ENCODE measurements at regions not wholly inside any gene's neighbourhood (a gene's known extent, or its start where the extent isn't known, plus 50 kb on each side); places are given as distances from the start of the nearest gene placed in this dataset.

GRCh38 chr17:69943058-69943457 is 132.0 kb upstream of the KCNJ16 start:
- Histone ChIP-seq H3K79me2 (ENCODE audit: control insufficient read depth, insufficient read depth, low read length) (no peaks in the 10 kb centered on the region), H3K9me3 (replicated peaks; ENCODE audit: control insufficient read depth, insufficient read depth, low read depth, low read length) (no peaks in the 10 kb centered on the region), H3K27me3 (ENCODE audit: control insufficient read depth in 2 of 2, insufficient read depth in 2 of 2, low read length in 2 of 2) (no peaks in the 10 kb centered on the region), H3K9ac (ENCODE audit: insufficient read depth in 1 of 2, low read depth in 2 of 2, low read length in 2 of 2) (no peak overlapping the region), H3K4me2 (ENCODE audit: insufficient read depth, low read length) (no peak overlapping the region), H3K4me3 (no peak overlapping the region), H3K36me3 (ENCODE audit: control insufficient read depth, insufficient read depth, low read length) (no peaks in the 10 kb centered on the region), H3K27ac (ENCODE audit: extremely low read depth, low read depth, low read length) (no peak overlapping the region), H3K4me1 (replicated peaks in 1 of 2; ENCODE audit: control insufficient read depth in 2 of 2, insufficient read depth in 2 of 2, low read length in 2 of 2) (no peaks in the 10 kb centered on the region; a peak in 1 of 5 replicates), H2AFZ (ENCODE audit: low read depth, low read length) (no peak overlapping the region), H4K20me1 (replicated peaks; ENCODE audit: control insufficient read depth, insufficient read depth, low read length) (no peaks in the 10 kb centered on the region), H3K9me1 (ENCODE audit: control insufficient read depth, insufficient read depth, low read length) (no peaks in the 10 kb centered on the region)
- in situ Hi-C loops (cut with MboI) = no loop called here
- no TSS peak for BruUV-seq (replicated peaks)
- FAIRE-seq = no peak
- intact Hi-C loops (cut with micrococcal nuclease) = no loop called here
- no peak for TF ChIP-seq CBX3 (IDR thresholded peaks at IDR 0.05; ENCODE audit: borderline replicate concordance in 1 of 2, low read length in 2 of 2)
- no peak for TF ChIP-seq TRIM25 (IDR thresholded peaks at IDR 0.05; ENCODE audit: borderline replicate concordance)
- no peak for TF ChIP-seq ARID3A (IDR thresholded peaks at IDR 0.05; ENCODE audit: borderline replicate concordance, low read depth, low read length)
- TF ChIP-seq ATF7 (IDR thresholded peaks at IDR 0.05) = no peak
- no peak for TF ChIP-seq ZFP1 (CRISPR knock-in tag; IDR thresholded peaks at IDR 0.05)
- no peak for TF ChIP-seq MTF1 (CRISPR knock-in tag; IDR thresholded peaks at IDR 0.05; ENCODE audit: borderline replicate concordance)
- no peak for TF ChIP-seq AFF1 (IDR thresholded peaks at IDR 0.05; ENCODE audit: low read depth in 1 of 2, partially characterized antibody in 2 of 2)
- no peak for TF ChIP-seq PRDM10 (IDR thresholded peaks at IDR 0.05; ENCODE audit: partially characterized antibody)
- ChIA-PET POLR2A (no interaction called here), CTCF (ENCODE audit: low intra/inter-chr PET ratio) (no interaction called here)
- no peak for DNase-seq (ENCODE audit: extremely low read depth in 1 of 4, low spot score in 3 of 4)
- no peak for ATAC-seq

Data from K562 (cell line).